ENCODE measurements at regions not wholly inside any gene's neighbourhood (a gene's known extent, or its start where the extent isn't known, plus 50 kb on each side); places are given as distances from the start of the nearest gene placed in this dataset.

DNA sequence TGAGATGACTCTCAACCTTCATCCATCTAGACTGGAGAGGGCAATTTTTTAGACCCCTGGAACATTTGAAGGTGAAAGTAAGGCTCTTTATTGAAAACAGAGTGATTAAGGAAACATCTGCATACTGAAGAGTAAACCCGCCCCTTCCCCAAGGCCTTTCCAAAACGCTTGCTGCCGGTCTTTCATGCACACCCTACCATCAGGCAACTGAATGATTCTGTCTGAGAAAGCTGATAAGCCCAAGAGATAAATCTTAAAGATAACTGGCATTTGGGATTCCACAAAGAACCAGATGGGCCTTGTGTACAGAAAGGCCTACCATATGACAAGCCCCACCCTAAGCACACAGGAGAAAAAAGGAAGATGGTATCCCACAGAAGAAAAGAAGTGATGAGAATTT lies 54.4 kb upstream of the PIK3R1 start:
- intact Hi-C loops (cut with DNase I): no loop called here
- ATAC-seq: no peak

DNA sequence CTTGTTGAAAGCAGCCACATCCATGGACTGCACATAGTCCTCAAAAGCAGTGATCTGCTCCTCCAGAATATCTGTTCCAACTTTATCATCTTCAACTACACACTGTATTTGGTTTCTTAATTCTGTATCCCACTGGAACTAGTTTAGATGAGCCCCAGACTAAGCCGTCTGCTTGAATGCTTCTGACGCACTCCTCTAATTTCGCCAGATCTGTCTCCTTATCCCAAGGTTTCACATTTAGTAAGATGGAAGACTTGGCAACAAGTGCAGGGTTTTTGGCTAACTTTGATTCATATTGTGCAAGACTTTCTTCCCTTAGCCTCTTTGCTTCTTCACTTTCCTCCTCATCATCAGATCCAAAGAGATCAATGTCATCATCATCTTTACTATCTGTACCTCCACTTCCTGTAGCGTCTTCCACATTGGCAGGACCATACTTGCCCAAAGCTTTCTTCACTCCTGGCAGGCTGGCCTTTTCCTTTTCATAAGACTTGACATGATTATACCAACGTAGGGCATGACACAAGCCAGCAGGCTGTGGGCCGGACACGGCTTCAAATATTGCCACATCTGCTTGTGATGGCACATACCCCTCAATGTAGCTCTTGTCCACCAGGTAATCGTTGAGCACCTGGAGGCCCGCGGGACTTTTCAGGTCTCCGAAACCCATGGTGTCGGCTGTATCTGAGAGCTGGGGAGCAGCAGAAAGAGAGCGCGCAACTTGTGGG lies 56.2 kb upstream of the PIK3R1 start:
- ATAC-seq: peak; percentile 38 to 44
- intact Hi-C loops (cut with DNase I): no loop called here
- DNase-seq: no peak

More for the DNA sequence above, 54.4 kb upstream of the PIK3R1 start:
- DNase-seq: no peak

DNA sequence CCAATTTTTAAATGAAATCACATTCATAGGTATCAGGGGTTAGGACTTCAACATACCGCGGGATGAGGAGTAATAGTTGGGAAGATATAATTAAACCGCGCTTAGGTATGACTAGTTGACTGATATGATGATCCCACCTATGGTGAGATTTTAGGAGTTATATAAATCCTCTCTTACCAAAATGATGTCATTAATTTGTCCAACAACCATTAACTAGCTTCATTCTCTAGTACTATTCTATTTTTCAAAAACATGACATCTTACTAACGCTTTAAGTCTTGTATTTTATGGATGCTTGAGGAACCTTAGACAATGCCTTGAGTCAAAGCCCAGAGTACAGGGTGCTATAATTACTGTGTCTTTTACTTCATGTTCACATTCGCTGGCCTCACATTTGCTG lies 59.6 kb upstream of the PIK3R1 start:
- DNase-seq: no peak
- ATAC-seq: no peak
- intact Hi-C loops (cut with DNase I): no loop called here

DNA sequence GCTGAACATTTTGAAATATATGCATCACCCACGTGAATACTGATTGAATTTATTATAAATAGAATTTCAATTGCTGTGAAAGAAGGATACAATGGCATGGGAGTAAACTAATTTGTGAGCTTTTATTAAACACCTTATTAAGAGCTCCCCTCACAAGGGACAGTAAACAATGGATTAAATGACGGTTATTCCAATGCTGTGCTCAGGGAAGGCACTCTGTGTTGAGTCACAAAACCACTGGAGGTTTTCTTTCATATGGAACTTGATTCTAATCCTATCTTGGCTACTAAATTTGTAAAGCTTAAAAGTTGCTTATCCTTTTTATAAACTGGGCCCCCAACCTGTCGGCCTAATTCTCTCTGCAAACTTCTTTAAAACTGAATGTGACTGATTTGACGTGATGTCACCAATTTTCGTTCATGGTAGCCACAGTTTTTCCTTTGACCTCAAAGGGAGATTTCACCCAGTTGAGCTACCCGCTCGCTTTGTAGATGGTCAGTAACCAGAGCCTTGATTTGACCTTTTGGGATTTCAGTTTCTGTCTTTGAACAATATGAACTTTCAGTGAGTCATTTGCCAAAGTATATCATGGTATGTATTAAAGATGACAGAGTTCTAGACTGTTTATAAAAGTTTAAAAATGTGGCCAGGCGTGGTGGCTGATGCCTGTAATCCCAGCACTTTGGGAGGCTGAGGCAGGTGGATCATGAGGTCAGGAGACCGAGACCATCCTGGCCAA lies 61.3 kb upstream of the PIK3R1 start:
- intact Hi-C loops (cut with DNase I): no loop called here
- no peak for DNase-seq
- no peak for ATAC-seq

DNA sequence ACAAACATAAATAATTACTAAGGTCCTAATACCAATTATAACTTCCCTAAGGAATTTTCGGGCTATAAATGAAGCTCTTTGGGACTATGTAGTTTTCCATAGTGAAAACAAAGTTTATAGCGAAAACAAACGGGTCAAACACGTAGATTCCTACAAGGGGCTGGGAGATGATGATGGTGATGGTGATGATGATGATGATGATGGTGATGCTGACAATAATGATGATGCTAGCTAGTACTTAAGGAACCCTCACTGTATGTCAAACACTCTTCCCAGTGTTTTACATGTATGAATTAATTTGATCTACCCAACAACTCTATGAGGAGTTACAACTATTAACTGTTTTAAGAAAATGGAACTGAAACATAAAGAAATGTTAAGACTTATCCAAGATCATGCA lies 63.7 kb upstream of the PIK3R1 start:
- intact Hi-C loops (cut with DNase I): no loop called here
- ATAC-seq (no peak), DNase-seq (no peak)

DNA sequence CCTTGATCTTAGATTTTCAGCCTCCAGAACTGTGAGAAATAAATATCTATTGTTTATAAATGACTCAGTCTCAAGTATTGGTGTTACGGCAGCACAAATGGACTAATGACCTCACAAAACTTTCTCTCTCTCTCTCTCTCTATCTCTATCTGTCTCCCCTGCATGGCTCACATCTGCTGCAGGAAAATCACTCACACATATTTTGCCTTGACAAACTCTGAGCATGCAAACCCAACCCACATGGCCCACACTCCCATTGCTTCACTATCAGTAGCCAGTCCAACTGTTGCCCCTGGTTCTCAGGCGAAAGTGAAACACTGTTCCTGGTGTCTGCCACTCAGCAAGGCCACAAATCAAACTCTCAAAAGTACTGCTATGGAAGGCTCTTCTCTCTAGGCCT lies 66.4 kb upstream of the PIK3R1 start:
- intact Hi-C loops (cut with DNase I): no loop called here
- no peak for DNase-seq
- ATAC-seq: no peak

DNA sequence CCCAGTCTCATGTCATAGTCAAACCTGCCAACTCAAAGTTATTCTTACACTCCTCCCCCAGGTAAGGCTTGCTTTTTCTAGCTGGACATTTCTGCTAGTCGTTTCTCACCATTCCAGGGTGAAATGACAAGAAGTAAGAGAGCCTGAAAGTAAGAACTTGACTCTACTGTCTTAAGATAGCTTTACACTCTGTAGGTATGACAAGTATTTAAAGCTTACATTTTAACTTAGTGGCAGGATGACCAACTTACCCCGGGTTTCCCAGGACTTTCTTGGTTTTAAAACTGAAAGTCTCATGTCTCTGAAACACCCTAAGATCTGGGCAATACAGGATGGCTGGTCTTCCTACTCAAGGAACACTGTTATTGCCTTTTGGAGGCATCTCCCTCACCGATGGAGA lies 67.5 kb upstream of the PIK3R1 start:
- intact Hi-C loops (cut with DNase I): no loop called here
- DNase-seq (no peak), ATAC-seq (no peak)

DNA sequence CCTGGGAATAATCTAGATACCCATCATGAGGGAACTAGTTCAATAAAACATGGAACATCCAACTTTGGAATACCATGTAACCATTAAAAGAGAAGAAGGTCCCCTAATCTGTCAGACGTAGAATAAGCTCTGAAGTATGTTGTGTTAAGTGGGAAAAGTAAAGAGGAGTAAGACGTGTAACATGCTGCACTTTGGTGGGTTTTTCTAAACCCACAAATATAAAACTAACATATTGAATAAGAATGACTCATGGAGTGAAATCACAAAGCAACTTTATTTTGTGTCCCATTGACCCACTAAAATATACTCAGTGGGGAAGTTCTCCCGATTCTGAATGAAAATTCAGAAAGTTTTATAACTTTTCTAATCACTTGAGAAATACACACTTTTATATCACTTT lies 67.9 kb upstream of the PIK3R1 start:
- intact Hi-C loops (cut with DNase I): no loop called here
- DNase-seq (no peak), ATAC-seq (no peak)

DNA sequence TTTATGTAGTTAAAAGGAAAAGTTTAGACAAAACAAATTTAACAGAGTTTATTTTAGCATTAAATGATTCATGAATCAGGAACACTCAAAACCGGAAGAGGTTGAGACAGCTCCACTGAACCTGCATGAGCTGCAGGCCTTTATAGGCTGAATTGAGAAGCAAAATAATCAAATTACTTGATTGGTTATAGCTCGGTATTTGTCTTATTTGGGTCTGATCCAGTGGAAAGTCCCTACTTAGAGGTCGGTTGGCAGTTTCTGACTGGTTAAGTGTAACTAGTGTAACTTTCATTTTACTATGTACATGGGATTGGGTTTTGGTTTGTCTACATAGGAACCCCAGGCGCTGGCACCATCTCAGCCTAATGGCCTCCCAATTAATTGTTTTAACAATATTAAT lies 74.1 kb upstream of the PIK3R1 start:
- ATAC-seq (no peak), DNase-seq (no peak)
- intact Hi-C loops (cut with DNase I): no loop called here

DNA sequence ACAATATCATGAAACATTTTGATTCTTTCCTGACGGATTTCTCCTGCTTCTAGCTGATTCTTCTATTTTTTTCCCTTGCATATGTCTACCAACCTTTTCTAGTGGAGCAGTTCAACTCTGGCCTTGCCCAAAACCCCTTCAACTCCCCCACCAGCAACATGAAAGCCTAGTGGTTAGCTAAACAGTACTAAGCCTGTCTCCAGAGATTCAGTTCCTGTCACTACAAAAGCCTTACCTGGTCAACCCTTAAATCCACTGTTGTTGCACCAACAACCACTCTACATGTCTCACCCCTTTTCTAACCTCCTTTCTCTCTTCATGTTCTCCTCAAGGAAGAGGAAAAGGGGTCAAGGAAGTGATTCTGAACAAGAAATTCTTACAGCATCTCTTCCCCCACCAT lies 74.8 kb upstream of the PIK3R1 start:
- no peak for ATAC-seq
- no peak for DNase-seq
- intact Hi-C loops (cut with DNase I): no loop called here

DNA sequence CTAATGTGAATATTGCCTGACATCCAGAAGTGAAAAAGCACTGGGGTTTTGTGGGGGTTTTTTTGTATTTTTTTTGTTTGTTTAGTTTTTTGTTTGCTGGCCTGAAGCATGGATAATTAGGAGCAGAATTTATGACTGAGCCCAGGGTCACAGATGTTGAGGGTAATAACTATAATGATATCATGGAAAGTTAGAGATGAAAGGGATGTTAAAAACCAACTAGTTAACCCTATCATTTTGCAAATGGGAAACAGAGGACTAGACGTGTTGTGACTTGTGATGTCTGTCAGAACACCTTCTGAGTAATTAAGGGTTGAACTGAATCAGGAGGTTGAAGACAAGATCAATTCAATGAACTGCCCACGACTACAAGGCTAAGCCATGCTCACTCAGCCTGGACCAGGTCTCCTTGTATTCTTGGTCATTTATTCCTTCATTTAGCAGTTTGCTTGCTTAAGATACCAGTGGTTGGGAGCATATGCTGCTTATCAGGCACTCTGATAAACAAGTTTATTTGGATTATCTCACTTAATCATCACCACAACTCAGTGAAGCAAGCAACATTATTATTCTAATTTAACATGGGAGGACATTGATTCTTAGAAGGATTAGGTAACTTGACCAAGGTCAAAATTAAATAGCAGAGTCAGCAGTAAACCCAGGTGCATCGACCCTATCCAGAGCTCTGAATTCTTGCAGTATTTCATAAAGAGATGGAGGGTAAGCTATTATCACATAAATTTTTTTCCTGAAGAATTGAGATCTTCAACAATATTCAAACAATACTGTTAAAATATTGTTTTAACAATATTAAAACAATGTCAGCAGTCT lies 75.7 kb upstream of the PIK3R1 start:
- no peak for DNase-seq
- ATAC-seq: no peak
- intact Hi-C loops (cut with DNase I): no loop called here

DNA sequence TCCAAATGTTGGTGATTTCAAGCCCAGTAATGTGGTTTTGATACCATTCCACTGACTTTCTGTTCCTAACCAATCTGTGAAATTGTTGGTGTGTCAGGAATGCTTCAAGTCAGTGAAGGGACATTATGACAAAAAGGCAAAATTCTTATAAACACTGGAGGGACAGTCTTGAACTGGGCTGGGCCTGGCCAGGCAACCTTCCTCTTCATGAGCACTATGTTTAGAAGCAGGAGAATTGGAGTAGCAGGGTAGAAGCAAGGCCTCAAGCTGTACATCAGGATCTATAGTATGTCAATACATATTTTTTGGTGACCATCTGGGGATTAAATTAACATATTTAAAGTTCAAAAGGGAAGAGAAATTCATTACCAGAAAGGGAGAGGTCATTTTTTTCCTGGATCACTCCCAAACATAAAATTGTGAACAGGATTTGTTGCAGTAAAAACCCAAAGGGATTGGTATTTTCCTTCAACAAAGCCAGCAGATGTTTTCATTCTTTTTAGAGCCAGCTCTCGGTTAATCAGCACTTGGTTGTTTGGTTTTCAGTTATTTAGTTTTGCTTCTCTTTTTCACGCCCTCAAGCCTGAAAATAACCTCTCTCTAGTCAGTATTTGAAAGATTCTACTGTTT lies 77.9 kb upstream of the PIK3R1 start:
- intact Hi-C loops (cut with DNase I): no loop called here
- no peak for DNase-seq
- ATAC-seq: peak in 1 of 2 donors; percentile 65

DNA sequence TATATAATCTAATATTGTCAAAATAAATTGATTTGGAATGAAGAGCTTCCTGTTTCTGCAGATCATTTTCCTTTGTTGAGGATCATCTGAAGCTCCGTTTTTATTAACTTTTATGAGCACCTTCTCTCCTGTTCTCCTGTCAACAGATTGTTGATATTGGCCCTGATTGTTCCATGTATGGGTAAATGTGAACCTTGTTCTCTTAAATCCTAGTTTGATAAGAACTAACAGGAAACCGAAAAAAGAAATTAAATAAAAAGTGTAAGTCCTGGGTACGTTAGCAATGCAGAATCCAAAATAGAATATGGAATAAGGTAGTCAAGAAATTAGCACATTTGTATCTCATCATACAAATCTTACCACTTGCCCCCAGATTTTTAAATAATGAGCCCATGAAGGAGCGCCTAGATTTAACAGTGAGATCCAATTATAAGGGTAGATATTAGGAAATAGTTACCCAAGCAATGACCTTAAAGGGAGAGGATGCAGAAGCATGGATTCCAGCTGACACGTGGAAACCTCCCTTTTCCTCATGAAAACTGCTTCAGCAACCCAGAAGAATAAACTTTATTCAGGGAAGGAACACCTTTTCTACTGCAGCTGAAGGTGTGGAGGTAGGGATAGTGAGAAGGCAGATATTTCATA lies 80.8 kb upstream of the PIK3R1 start:
- no peak for DNase-seq
- ATAC-seq: no peak
- intact Hi-C loops (cut with DNase I): no loop called here

DNA sequence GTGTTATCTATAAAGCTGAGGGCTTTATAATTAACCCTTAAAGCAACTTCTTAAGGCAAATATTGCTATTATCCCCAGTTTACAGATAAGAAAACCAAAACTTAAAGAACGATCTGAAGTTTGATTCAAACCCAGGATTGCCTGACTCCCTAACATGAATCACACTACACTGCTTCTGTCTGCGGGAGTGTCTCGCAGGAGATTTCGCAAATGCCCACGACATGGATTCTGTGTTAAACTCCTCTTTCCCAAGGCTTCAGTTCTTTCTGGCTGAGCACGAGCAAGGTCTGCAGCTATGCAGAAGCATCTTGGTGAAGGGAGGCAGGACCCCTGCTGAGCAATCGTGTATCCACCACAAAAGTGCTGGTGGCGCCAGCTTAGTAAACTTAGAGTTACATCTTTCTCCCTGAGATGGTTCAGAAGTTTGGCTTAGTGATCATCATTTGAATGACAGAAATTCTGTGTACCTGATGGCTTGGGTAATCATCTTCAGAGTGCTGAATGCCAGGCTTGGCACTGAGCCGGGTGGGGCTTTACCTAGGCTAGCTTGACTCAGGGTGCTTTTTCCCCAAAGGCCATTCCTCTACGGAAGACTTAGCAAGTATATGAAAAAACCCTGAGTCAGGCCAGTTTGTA lies 81.4 kb upstream of the PIK3R1 start:
- intact Hi-C loops (cut with DNase I): no loop called here
- no peak for ATAC-seq
- DNase-seq: no peak

DNA sequence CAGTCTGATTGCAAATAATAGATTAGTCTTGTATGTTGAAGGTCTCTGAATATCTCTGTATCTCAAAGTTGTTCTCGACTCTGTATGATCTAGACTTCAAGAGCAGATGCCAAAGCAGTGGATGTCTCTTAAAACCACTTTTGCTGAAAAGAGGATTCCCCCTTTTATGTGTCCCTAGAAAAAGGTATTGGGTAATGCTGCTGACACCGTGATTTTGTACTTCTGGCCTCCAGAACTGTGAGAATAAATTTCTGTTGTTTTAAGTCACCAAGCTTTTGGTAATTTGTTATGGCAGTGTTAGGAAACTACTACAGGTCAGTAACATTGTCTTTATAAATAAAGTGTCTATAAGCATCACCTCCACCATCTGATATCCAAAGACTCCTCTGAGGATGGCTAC lies 85.3 kb upstream of the PIK3R1 start:
- intact Hi-C loops (cut with DNase I): no loop called here
- ATAC-seq: no peak

DNA sequence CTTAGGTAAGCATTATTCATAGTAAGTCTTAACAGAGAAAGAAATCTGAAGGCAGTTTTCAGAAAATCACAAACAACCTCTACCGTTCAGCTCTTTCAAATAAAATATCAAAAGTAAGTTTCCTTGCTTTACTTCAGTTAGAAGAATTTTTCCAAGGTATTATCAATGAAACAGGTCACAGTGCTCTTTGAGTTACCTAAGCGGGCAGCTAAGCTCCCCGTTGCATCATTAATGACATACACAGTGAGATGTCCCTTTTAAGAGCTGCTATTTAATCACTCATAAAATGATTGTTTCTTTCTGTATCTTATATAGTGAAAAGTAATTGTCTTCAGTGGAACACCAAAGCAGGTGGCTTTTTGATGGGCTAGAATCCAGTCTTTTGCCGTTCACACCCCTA lies 86.2 kb upstream of the PIK3R1 start:
- no peak for DNase-seq
- no peak for ATAC-seq
- intact Hi-C loops (cut with DNase I): no loop called here

More for the DNA sequence above, 85.3 kb upstream of the PIK3R1 start:
- no peak for DNase-seq

DNA sequence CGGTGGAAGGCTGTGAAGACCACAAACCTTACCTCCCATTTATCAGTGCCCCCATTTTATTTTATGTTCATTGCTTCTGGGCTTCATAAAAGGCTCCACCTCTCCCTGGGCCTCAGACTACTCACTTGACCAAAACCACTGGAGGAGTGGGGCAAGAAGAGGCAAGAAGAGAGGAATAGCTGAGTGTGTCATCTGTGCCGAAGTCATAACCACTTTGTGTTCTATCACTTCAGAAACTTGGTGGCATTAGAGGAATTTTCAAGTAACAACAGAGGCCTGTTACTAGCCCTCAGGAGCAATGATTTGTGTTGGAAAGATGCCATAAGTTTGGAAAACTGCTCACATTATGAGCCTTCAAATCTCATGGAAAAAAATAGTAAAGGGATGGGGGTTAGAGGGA lies 88.7 kb upstream of the PIK3R1 start:
- ATAC-seq: no peak

DNA sequence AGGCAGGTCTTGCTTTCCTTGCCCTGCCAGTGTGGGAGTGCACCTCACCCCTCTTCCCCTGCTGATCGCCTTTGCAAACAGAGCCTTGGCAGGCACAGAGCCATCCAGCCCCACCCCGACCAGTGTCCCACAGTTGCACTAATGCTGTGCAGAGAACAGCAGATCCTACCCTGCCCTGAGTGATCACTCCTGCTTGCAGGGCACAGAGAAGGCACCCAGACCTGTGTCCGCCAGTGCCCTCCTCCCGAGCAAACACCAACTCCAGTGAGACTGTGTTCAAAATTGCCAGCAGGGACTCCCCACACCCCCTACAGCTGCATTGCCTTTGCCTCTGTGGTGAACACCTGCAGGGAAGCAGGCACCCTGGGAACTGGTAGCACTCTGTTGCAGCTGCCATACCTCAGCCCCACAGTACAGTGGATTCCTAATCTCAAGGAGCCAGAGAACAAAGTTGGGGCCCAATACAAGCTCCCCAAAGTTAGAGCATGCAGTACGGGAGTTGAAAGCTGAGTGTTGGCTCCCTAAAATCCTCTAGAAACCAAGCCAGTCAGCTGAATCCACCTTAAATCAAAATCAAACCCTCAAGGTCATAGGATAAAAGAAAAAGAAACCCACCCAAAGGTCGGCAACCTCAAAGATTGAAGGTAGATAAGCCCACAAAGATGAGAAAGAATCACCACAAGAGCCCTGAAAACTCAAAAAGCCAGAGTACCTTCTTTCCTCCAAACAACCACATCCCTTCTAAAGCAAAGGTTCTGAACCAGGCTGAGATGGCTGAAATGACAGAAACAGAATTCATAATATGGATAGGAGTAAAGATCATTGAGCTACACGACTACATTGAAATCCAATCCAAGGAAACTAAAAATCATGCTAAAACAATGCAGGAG lies 92.9 kb upstream of the PIK3R1 start:
- ATAC-seq (no peak), DNase-seq (no peak)
- intact Hi-C loops (cut with DNase I): no loop called here

More for the DNA sequence above, 88.7 kb upstream of the PIK3R1 start:
- no peak for DNase-seq
- intact Hi-C loops (cut with DNase I): no loop called here
